SU-DHL-6 (cell line): ENCODE measurements at regions not wholly inside any gene's neighbourhood (a gene's known extent, or its start where the extent isn't known, plus 50 kb on each side); places are given as distances from the start of the nearest gene placed in this dataset.

Source experiments
- EZH2phosphoT487 ChIP-seq: fragments of 200-600 bp; sonication (generic), shearing (Covaris generic); conservative IDR thresholded peaks from 2 replicates; pipeline ENCODE4 v1.6.1; 2018; ENCODE audit warnings: mild to moderate bottlenecking, antibody characterized with exemption, low read length, moderate library complexity, mixed read lengths
- TF ChIP-seq, protein P1 (sequence below): fragments of 200-600 bp; sonication (generic); IDR thresholded peaks from one replicate; pipeline ENCODE4 v1.5.1; 2017; ENCODE audit warnings: antibody characterized with exemption, mild to moderate bottlenecking, low read length, moderate library complexity; ENCODE audit not compliant: insufficient read depth, poor library complexity, severe bottlenecking

DNA sequence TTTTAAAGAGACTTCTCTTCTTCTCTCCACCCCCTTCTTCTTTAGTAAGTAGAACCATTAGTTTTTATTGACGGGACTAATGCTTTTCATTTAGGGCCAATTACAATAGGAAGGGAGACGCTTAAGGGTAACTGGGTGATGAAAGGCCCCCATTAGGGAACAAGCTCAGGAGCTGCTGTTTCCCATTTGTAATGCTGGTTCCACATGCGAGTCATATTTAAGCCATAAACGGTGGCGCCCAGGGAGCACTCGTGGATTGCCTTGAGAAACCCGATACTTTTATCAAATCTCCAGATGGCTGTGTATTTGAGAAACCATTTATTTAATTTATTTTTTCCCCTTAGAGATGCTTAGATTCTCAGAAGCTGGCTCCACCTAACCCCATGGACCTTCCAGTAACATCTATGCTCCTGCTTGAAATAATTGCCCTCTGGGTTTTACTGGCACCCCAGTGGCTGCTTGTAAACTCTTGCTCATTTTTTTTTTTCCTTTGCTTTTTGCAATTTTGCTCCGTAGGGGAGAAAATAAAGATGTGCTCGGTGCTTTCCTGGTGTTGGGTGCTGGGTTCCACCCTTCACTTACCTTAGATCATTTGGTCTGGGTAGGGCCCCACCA, 124.2 kb upstream of the MSX1 start:
- TF ChIP-seq, protein P1, sequence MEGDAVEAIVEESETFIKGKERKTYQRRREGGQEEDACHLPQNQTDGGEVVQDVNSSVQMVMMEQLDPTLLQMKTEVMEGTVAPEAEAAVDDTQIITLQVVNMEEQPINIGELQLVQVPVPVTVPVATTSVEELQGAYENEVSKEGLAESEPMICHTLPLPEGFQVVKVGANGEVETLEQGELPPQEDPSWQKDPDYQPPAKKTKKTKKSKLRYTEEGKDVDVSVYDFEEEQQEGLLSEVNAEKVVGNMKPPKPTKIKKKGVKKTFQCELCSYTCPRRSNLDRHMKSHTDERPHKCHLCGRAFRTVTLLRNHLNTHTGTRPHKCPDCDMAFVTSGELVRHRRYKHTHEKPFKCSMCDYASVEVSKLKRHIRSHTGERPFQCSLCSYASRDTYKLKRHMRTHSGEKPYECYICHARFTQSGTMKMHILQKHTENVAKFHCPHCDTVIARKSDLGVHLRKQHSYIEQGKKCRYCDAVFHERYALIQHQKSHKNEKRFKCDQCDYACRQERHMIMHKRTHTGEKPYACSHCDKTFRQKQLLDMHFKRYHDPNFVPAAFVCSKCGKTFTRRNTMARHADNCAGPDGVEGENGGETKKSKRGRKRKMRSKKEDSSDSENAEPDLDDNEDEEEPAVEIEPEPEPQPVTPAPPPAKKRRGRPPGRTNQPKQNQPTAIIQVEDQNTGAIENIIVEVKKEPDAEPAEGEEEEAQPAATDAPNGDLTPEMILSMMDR, result no peak
- no peak for TF ChIP-seq EZH2phosphoT487
